ENCODE measurements at regions not wholly inside any gene's neighbourhood (a gene's known extent, or its start where the extent isn't known, plus 50 kb on each side); places are given as distances from the start of the nearest gene placed in this dataset.

DNA sequence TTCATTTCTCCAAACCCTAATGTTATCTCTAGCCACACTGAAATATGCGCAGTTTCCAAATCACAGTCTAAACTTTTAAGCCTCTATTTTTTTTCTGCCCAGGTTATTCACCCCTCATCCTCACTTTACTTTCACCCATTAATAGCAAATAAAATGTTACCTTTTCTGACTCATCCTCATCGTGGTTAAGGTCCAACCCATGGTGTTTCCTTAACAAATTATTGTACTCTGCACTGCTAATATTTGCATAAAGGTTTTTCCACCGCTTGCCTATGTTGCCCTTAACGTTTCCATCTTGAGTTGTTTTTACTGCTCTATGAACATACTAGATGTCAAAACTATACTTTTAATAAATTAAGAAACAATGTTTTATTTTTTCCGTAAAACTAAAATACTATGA, 780.9 kb upstream of the KLHL1 start:
- DNase-seq (ENCODE audit: low read depth, low spot score) (no peak), FAIRE-seq (no peak)
- no peak for TF ChIP-seq EZH2 (IDR thresholded peaks at IDR 0.05; ENCODE audit: low read length)
- TF ChIP-seq CTCF (optimal IDR thresholded peaks at IDR 0.05 in 1 of 3, IDR thresholded peaks at IDR 0.05 in 1 of 3, conservative IDR thresholded peaks at IDR 0.05 in 1 of 3; ENCODE audit: extremely low read depth in 1 of 3, insufficient read depth in 2 of 3, low read length in 3 of 3), result no peak
- dilution Hi-C loops (cut with MboI; ENCODE audit: extremely low pct_ligation_motif_present, low sequenced_read_pairs), result no loop called here
- H3K79me2 ChIP-seq (ENCODE audit: control insufficient read depth, insufficient read depth, low read length), result no peaks in the 10 kb centered on the region
- no peaks in the 10 kb centered on the region for H3K27me3 ChIP-seq (ENCODE audit: control insufficient read depth, extremely low read depth, insufficient read depth, low read length)
- H3K9me3 ChIP-seq (ENCODE audit: control insufficient read depth, low read depth, low read length), result no peaks in the 10 kb centered on the region
- no peak overlapping the region for H2AFZ ChIP-seq (ENCODE audit: control insufficient read depth, low read length)
- H3K9ac ChIP-seq (ENCODE audit: control insufficient read depth, extremely low read depth, insufficient read depth, low read length), result no peak overlapping the region
- H3K4me2 ChIP-seq (ENCODE audit: control insufficient read depth, extremely low read depth, insufficient read depth, low read depth, low read length), result no peak overlapping the region
- H3K36me3 ChIP-seq (ENCODE audit: control insufficient read depth in 2 of 2, extremely low read depth in 1 of 2, insufficient read depth in 2 of 2, low read length in 2 of 2), result no peaks in the 10 kb centered on the region
- no peak overlapping the region for H3K27ac ChIP-seq (ENCODE audit: control insufficient read depth, insufficient read depth, low read length)
- no peaks in the 10 kb centered on the region for H3K4me1 ChIP-seq (ENCODE audit: control insufficient read depth, extremely low read depth, insufficient read depth, low read length)
- H3K9me1 ChIP-seq (ENCODE audit: control insufficient read depth, extremely low read depth, insufficient read depth, low read length), result no peaks in the 10 kb centered on the region
- H3K4me3 ChIP-seq (ENCODE audit: control insufficient read depth in 2 of 3, extremely low read depth in 1 of 3, insufficient read depth in 2 of 3, low read depth in 1 of 3, low read length in 3 of 3), result no peak overlapping the region
- H4K20me1 ChIP-seq (ENCODE audit: control insufficient read depth, extremely low read depth, insufficient read depth, low read length), result no peaks in the 10 kb centered on the region

DNA sequence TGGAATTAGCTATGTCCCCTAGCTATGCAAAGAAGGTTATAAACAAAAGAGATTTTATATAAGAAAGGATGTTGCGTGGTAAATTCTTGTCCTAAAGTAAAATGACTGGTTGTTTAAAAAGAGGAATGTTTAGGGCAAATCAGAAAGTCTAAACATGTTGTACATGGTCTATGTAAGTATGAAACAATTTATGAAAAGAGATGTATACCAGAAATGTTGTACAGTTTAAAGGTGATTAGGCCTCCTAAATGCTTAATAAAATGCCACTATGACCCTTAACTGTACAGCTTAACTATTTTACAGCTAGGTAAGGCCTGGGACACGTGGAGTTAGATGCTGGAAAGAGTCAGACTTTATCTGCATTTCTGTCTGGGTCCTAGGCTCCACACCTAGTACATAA, 775.9 kb upstream of the KLHL1 start:
- dilution Hi-C loops (cut with MboI; ENCODE audit: extremely low pct_ligation_motif_present, low sequenced_read_pairs), result no loop called here
- H3K9me1 ChIP-seq (ENCODE audit: control insufficient read depth, extremely low read depth, insufficient read depth, low read length), result no peaks in the 10 kb centered on the region
- no peak overlapping the region for H2AFZ ChIP-seq (ENCODE audit: control insufficient read depth, low read length)
- H3K9ac ChIP-seq (ENCODE audit: control insufficient read depth, extremely low read depth, insufficient read depth, low read length), result no peak overlapping the region
- H3K4me2 ChIP-seq (ENCODE audit: control insufficient read depth, extremely low read depth, insufficient read depth, low read depth, low read length), result no peak overlapping the region
- TF ChIP-seq EZH2 (IDR thresholded peaks at IDR 0.05; ENCODE audit: low read length), result no peak
- no peak overlapping the region for H3K27ac ChIP-seq (ENCODE audit: control insufficient read depth, insufficient read depth, low read length)
- FAIRE-seq (no peak), DNase-seq (ENCODE audit: low read depth, low spot score) (no peak)
- no peaks in the 10 kb centered on the region for H3K36me3 ChIP-seq (ENCODE audit: control insufficient read depth in 2 of 2, extremely low read depth in 1 of 2, insufficient read depth in 2 of 2, low read length in 2 of 2)
- no peaks in the 10 kb centered on the region for H3K79me2 ChIP-seq (ENCODE audit: control insufficient read depth, insufficient read depth, low read length)
- no peaks in the 10 kb centered on the region for H3K9me3 ChIP-seq (ENCODE audit: control insufficient read depth, low read depth, low read length)
- no peaks in the 10 kb centered on the region for H3K4me1 ChIP-seq (ENCODE audit: control insufficient read depth, extremely low read depth, insufficient read depth, low read length)
- no peak overlapping the region for H3K4me3 ChIP-seq (ENCODE audit: control insufficient read depth in 2 of 3, extremely low read depth in 1 of 3, insufficient read depth in 2 of 3, low read depth in 1 of 3, low read length in 3 of 3)
- H3K27me3 ChIP-seq (ENCODE audit: control insufficient read depth, extremely low read depth, insufficient read depth, low read length), result no peaks in the 10 kb centered on the region
- no peaks in the 10 kb centered on the region for H4K20me1 ChIP-seq (ENCODE audit: control insufficient read depth, extremely low read depth, insufficient read depth, low read length)

- no peak for FAIRE-seq
- dilution Hi-C loops (cut with MboI; ENCODE audit: extremely low pct_ligation_motif_present, low sequenced_read_pairs), result no loop called here
Observed at GRCh38 chr13:70874636-70875035, 766.4 kb upstream of the KLHL1 start.

More at GRCh38 chr13:70874636-70875035, 766.4 kb upstream of the KLHL1 start:
- Histone ChIP-seq H3K9me1 (ENCODE audit: control insufficient read depth, extremely low read depth, insufficient read depth, low read length) (no peaks in the 10 kb centered on the region), H3K9me3 (ENCODE audit: control insufficient read depth, low read depth, low read length) (no peaks in the 10 kb centered on the region), H3K4me2 (ENCODE audit: control insufficient read depth, extremely low read depth, insufficient read depth, low read depth, low read length) (no peak overlapping the region), H3K9ac (ENCODE audit: control insufficient read depth, extremely low read depth, insufficient read depth, low read length) (no peak overlapping the region), H4K20me1 (ENCODE audit: control insufficient read depth, extremely low read depth, insufficient read depth, low read length) (no peaks in the 10 kb centered on the region), H3K79me2 (ENCODE audit: control insufficient read depth, insufficient read depth, low read length) (no peaks in the 10 kb centered on the region), H3K27ac (ENCODE audit: control insufficient read depth, insufficient read depth, low read length) (no peak overlapping the region), H3K4me1 (ENCODE audit: control insufficient read depth, extremely low read depth, insufficient read depth, low read length) (no peaks in the 10 kb centered on the region), H2AFZ (ENCODE audit: control insufficient read depth, low read length) (no peak overlapping the region), H3K27me3 (ENCODE audit: control insufficient read depth, extremely low read depth, insufficient read depth, low read length) (no peaks in the 10 kb centered on the region), H3K4me3 (ENCODE audit: control insufficient read depth in 2 of 3, extremely low read depth in 1 of 3, insufficient read depth in 2 of 3, low read depth in 1 of 3, low read length in 3 of 3) (no peak overlapping the region), H3K36me3 (ENCODE audit: control insufficient read depth in 2 of 2, extremely low read depth in 1 of 2, insufficient read depth in 2 of 2, low read length in 2 of 2) (no peaks in the 10 kb centered on the region)
- TF ChIP-seq CTCF (optimal IDR thresholded peaks at IDR 0.05 in 1 of 3, IDR thresholded peaks at IDR 0.05 in 1 of 3, conservative IDR thresholded peaks at IDR 0.05 in 1 of 3; ENCODE audit: extremely low read depth in 1 of 3, insufficient read depth in 2 of 3, low read length in 3 of 3), result no peak
- no peak for TF ChIP-seq EZH2 (IDR thresholded peaks at IDR 0.05; ENCODE audit: low read length)
- no peak for DNase-seq (ENCODE audit: low read depth, low spot score)
